ENCODE measurements at regions not wholly inside any gene's neighbourhood (a gene's known extent, or its start where the extent isn't known, plus 50 kb on each side); places are given as distances from the start of the nearest gene placed in this dataset.
A peak's percentile ranks its signal among the peaks of the same experiment; 100 is the strongest.

DNA sequence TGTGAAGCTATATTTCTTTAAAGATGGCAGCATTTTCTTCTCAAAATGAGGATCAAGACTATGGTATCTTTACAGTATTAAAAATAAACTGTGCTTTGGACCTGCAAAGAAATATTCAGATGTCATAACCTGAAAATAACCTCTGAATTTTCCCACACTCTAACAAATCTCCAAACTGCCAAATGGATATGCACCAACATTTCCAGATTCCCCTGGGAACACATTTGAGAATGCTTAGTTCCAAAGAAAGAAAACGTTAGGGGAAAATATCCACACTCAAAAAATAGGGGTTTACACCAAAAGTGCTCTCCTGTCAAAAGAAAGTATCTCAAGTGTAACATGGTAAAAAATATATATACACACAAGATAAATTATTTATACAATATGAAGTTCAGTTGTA, 69.1 kb upstream of the ARHGAP29 start (continued):
- no peak for TF ChIP-seq OSR1 (CRISPR knock-in tag; IDR thresholded peaks at IDR 0.05)
- TF ChIP-seq, protein P1, sequence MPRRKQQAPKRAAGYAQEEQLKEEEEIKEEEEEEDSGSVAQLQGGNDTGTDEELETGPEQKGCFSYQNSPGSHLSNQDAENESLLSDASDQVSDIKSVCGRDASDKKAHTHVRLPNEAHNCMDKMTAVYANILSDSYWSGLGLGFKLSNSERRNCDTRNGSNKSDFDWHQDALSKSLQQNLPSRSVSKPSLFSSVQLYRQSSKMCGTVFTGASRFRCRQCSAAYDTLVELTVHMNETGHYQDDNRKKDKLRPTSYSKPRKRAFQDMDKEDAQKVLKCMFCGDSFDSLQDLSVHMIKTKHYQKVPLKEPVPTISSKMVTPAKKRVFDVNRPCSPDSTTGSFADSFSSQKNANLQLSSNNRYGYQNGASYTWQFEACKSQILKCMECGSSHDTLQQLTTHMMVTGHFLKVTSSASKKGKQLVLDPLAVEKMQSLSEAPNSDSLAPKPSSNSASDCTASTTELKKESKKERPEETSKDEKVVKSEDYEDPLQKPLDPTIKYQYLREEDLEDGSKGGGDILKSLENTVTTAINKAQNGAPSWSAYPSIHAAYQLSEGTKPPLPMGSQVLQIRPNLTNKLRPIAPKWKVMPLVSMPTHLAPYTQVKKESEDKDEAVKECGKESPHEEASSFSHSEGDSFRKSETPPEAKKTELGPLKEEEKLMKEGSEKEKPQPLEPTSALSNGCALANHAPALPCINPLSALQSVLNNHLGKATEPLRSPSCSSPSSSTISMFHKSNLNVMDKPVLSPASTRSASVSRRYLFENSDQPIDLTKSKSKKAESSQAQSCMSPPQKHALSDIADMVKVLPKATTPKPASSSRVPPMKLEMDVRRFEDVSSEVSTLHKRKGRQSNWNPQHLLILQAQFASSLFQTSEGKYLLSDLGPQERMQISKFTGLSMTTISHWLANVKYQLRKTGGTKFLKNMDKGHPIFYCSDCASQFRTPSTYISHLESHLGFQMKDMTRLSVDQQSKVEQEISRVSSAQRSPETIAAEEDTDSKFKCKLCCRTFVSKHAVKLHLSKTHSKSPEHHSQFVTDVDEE (CRISPR knock-in tag; IDR thresholded peaks at IDR 0.05): no peak
- TF ChIP-seq RARB (CRISPR knock-in tag; IDR thresholded peaks at IDR 0.05): no peak

DNA sequence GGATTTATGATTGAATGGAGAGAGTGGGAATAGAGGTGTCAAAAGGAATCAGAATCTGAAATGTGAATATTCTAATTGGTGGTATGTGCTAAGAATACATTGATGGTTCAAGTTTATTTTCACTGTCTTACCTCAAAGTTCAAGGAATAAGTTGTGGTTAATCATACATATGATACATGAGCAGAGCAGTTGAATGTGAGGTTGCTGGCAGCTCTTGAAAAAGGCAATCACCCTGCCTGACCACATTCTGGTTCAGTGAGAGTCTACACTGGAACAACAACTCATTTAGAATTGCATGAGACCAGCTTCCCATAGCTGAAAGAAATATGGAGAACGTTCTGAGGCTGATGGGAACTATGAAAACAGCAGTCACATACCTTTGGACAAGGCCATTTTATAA, 68.3 kb upstream of the ARHGAP29 start:
- ATAC-seq: peak; percentile 63; the same call in 2 of the 3 replicates
- TF ChIP-seq TOX (CRISPR knock-in tag; IDR thresholded peaks at IDR 0.05; ENCODE audit: borderline replicate concordance): peak; percentile 56; the same call in 1 of the 2 replicates
- no peak for TF ChIP-seq CSDC2 (CRISPR knock-in tag; IDR thresholded peaks at IDR 0.05)

GRCh38 chr1:94304553-94304952, 67.2 kb upstream of the ARHGAP29 start:
- ATAC-seq: no peak; the same call in 2 of the 3 replicates

DNA sequence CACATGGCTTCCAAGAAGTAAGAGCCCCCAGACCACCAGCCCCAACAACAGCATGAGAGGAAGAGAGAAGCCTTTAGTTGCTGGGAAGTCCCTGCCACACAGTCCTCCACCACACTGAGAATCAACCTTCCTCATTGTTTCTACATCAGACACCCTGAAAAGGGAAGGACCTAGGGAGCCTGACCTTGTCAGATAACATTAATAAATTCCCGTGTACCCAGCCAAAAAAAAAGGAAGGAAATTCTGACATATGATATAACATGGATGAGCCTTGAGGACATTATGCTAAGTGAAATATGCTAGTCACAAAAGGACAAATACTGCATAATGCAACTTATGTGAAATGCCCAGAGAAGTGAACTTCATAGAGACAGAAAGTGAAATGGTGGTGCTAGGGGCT, 65.6 kb upstream of the ARHGAP29 start:
- TF ChIP-seq GLIS3 (CRISPR knock-in tag; IDR thresholded peaks at IDR 0.05) (no peak), SNAI2 (CRISPR knock-in tag; IDR thresholded peaks at IDR 0.05) (no peak), ZNF70 (CRISPR knock-in tag; IDR thresholded peaks at IDR 0.05) (no peak), ZC3H10 (CRISPR knock-in tag; IDR thresholded peaks at IDR 0.05) (no peak), ZNF8 (CRISPR knock-in tag; IDR thresholded peaks at IDR 0.05) (no peak), ARNTL (CRISPR knock-in tag; IDR thresholded peaks at IDR 0.05; ENCODE audit: borderline replicate concordance, low read depth) (no peak), ZFP30 (CRISPR knock-in tag; IDR thresholded peaks at IDR 0.05) (no peak), RARB (CRISPR knock-in tag; IDR thresholded peaks at IDR 0.05) (no peak), CSDC2 (CRISPR knock-in tag; IDR thresholded peaks at IDR 0.05) (no peak), ZNF565 (CRISPR knock-in tag; conservative IDR thresholded peaks at IDR 0.05; ENCODE audit: low read depth) (no peak), POU6F1 (CRISPR knock-in tag; IDR thresholded peaks at IDR 0.05; ENCODE audit: borderline replicate concordance, low read depth) (no peak)
- TF ChIP-seq, protein P2, sequence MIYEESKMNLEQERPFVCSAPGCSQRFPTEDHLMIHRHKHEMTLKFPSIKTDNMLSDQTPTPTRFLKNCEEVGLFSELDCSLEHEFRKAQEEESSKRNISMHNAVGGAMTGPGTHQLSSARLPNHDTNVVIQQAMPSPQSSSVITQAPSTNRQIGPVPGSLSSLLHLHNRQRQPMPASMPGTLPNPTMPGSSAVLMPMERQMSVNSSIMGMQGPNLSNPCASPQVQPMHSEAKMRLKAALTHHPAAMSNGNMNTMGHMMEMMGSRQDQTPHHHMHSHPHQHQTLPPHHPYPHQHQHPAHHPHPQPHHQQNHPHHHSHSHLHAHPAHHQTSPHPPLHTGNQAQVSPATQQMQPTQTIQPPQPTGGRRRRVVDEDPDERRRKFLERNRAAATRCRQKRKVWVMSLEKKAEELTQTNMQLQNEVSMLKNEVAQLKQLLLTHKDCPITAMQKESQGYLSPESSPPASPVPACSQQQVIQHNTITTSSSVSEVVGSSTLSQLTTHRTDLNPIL (CRISPR knock-in tag; IDR thresholded peaks at IDR 0.05; ENCODE audit: low read depth): no peak
- no peak for ATAC-seq

More at GRCh38 chr1:94304553-94304952, 67.2 kb upstream of the ARHGAP29 start:
- TF ChIP-seq BACH2 (CRISPR knock-in tag; IDR thresholded peaks at IDR 0.05; ENCODE audit: borderline replicate concordance): no peak
- TF ChIP-seq ZFP30 (CRISPR knock-in tag; IDR thresholded peaks at IDR 0.05): no peak
- no peak for TF ChIP-seq CSDC2 (CRISPR knock-in tag; IDR thresholded peaks at IDR 0.05)
- no peak for TF ChIP-seq RARB (CRISPR knock-in tag; IDR thresholded peaks at IDR 0.05)
- TF ChIP-seq PPARA (CRISPR knock-in tag; IDR thresholded peaks at IDR 0.05; ENCODE audit: borderline replicate concordance): no peak
- no peak for TF ChIP-seq POU6F1 (CRISPR knock-in tag; IDR thresholded peaks at IDR 0.05; ENCODE audit: borderline replicate concordance, low read depth)
- TF ChIP-seq ISL1 (CRISPR knock-in tag; IDR thresholded peaks at IDR 0.05): no peak
- TF ChIP-seq ARNTL (CRISPR knock-in tag; IDR thresholded peaks at IDR 0.05; ENCODE audit: borderline replicate concordance, low read depth): no peak
- TF ChIP-seq ZNF8 (CRISPR knock-in tag; IDR thresholded peaks at IDR 0.05): no peak
- no peak for TF ChIP-seq ESRRG (CRISPR knock-in tag; IDR thresholded peaks at IDR 0.05)
- TF ChIP-seq TOX (CRISPR knock-in tag; IDR thresholded peaks at IDR 0.05; ENCODE audit: borderline replicate concordance): no peak

DNA sequence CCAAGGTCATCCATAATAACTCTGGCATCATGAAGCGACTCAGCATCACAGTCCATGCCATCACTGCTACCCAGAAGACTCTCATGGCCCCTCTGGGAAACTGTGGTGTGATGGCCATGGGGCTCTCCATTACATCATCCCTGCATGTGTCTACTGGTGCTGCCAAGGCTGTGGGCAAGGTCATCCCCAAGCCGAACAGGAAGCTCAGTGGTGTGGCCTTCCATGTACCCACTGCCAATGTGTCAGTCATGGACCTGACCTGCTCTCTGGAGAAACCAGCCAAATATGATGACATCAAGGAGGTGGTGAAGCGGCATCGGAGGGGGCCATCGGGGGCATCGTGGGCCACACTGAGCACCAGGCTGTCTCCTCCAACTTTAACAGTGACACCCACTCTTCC, 65.1 kb upstream of the ARHGAP29 start:
- ATAC-seq: no peak
- TF ChIP-seq OSR1 (CRISPR knock-in tag; IDR thresholded peaks at IDR 0.05) (no peak), ESRRG (CRISPR knock-in tag; IDR thresholded peaks at IDR 0.05) (no peak), ZFP3 (CRISPR knock-in tag; IDR thresholded peaks at IDR 0.05) (no peak), ZNF565 (CRISPR knock-in tag; conservative IDR thresholded peaks at IDR 0.05; ENCODE audit: low read depth) (no peak), ARNTL (CRISPR knock-in tag; IDR thresholded peaks at IDR 0.05; ENCODE audit: borderline replicate concordance, low read depth) (no peak), ISL1 (CRISPR knock-in tag; IDR thresholded peaks at IDR 0.05) (no peak), PPARA (CRISPR knock-in tag; IDR thresholded peaks at IDR 0.05; ENCODE audit: borderline replicate concordance) (no peak), ZNF8 (CRISPR knock-in tag; IDR thresholded peaks at IDR 0.05) (no peak), TCF4 (CRISPR knock-in tag; IDR thresholded peaks at IDR 0.05; ENCODE audit: borderline replicate concordance) (no peak)
- TF ChIP-seq, protein P3, sequence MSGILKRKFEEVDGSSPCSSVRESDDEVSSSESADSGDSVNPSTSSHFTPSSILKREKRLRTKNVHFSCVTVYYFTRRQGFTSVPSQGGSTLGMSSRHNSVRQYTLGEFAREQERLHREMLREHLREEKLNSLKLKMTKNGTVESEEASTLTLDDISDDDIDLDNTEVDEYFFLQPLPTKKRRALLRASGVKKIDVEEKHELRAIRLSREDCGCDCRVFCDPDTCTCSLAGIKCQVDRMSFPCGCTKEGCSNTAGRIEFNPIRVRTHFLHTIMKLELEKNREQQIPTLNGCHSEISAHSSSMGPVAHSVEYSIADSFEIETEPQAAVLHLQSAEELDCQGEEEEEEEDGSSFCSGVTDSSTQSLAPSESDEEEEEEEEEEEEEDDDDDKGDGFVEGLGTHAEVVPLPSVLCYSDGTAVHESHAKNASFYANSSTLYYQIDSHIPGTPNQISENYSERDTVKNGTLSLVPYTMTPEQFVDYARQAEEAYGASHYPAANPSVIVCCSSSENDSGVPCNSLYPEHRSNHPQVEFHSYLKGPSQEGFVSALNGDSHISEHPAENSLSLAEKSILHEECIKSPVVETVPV (CRISPR knock-in tag; IDR thresholded peaks at IDR 0.05): no peak
- TF ChIP-seq, protein P1 (CRISPR knock-in tag; IDR thresholded peaks at IDR 0.05): no peak

Measured in SK-N-SH treated with all-trans-retinoic acid at 6 μM for 48 hours (cell line).